ENCODE measurements at regions not wholly inside any gene's neighbourhood (a gene's known extent, or its start where the extent isn't known, plus 50 kb on each side); places are given as distances from the start of the nearest gene placed in this dataset.
"Not testable (repeated sequence)": the region's sequence is repeated elsewhere in the genome, so short reads cannot be mapped to it uniquely, and the experiment has no call there.

DNA sequence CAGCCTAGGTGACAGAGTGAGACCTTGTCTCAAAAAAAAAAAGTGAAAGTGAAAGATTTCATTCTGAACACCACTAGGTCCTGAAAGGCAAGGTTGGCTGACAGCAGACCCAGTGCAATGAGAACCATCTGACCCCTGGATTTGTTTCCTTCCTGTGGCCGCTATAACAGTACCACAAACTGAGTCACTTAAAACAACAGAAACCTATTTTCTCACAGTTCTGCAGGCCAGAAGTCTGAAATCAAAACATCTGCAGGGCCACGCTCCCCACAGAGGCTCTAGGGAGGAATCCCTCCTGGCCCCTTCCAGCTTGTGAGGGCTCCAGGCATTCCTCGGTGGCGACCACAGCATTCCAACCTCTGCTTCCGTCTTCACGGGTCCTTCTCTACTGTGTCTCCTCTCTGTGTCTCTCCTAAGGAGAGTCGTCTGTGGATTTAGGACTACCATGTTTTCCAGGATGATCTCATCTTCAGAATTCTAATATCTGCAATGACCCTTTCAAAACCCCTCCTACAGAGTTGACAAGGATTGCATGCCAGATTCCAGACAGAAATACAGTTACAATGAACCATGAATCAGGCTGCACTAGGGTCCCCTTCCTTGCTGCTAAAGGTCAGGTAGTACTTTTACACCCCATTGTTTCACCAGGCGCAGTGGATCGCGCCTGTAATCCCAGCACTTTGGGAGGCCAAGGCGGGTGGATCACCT, 78.0 kb upstream of the ADGRL1 start:
- TF ChIP-seq, protein P1, sequence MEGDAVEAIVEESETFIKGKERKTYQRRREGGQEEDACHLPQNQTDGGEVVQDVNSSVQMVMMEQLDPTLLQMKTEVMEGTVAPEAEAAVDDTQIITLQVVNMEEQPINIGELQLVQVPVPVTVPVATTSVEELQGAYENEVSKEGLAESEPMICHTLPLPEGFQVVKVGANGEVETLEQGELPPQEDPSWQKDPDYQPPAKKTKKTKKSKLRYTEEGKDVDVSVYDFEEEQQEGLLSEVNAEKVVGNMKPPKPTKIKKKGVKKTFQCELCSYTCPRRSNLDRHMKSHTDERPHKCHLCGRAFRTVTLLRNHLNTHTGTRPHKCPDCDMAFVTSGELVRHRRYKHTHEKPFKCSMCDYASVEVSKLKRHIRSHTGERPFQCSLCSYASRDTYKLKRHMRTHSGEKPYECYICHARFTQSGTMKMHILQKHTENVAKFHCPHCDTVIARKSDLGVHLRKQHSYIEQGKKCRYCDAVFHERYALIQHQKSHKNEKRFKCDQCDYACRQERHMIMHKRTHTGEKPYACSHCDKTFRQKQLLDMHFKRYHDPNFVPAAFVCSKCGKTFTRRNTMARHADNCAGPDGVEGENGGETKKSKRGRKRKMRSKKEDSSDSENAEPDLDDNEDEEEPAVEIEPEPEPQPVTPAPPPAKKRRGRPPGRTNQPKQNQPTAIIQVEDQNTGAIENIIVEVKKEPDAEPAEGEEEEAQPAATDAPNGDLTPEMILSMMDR (IDR thresholded peaks at IDR 0.05 in 2 of 3, conservative IDR thresholded peaks at IDR 0.05 in 1 of 3; ENCODE audit: borderline replicate concordance in 1 of 3, insufficient read depth in 1 of 3, low read depth in 2 of 3, low read length in 2 of 3) = not testable (repeated sequence)
- TF ChIP-seq TCF7L2 (IDR thresholded peaks at IDR 0.05; ENCODE audit: borderline replicate concordance, extremely low read depth, insufficient read depth, insufficient read length) = not testable (repeated sequence)
- TF ChIP-seq, protein P2, sequence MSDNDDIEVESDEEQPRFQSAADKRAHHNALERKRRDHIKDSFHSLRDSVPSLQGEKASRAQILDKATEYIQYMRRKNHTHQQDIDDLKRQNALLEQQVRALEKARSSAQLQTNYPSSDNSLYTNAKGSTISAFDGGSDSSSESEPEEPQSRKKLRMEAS (IDR thresholded peaks at IDR 0.05) = not testable (repeated sequence)

Measured in HCT116 (cell line).